HFF-Myc (cell line): ENCODE measurements at regions not wholly inside any gene's neighbourhood (a gene's known extent, or its start where the extent isn't known, plus 50 kb on each side); places are given as distances from the start of the nearest gene placed in this dataset.
"Not testable (repeated sequence)": the region's sequence is repeated elsewhere in the genome, so short reads cannot be mapped to it uniquely, and the experiment has no call there.

ENCODE experiments used
- DNase-seq: peaks from one replicate; pipeline ENCODE4 v3.0.0-alpha.2; 2011; ENCODE audit warnings: low read depth; ENCODE audit errors: extremely low read depth
- H3K4me3 ChIP-seq: replicated peaks from 2 replicates; pipeline ENCODE4 v1.5.1; 2011; ENCODE audit warnings: low read depth, mild to moderate bottlenecking, control low read depth, low read length
- CTCF ChIP-seq: IDR thresholded peaks from 2 replicates; pipeline ENCODE4 v1.5.1; 2012; ENCODE audit warnings: mild to moderate bottlenecking, low read depth, low read length, control low read depth; ENCODE audit errors: missing control alignments

- no peak overlapping the region for H3K4me3 ChIP-seq
- TF ChIP-seq CTCF = no peak
- DNase-seq = no peak
Observed at GRCh38 chr20:41716436-41716835, 98.3 kb upstream of the CHD6 start.

- H3K4me3 ChIP-seq = no peak overlapping the region
- no peak for TF ChIP-seq CTCF
- no peak for DNase-seq
Observed at GRCh38 chr20:41715526-41715925, 97.3 kb upstream of the CHD6 start.

GRCh38 chr20:41714030-41714429 is 95.9 kb upstream of the CHD6 start:
- TF ChIP-seq CTCF = no peak
- H3K4me3 ChIP-seq = no peak overlapping the region
- DNase-seq = no peak

GRCh38 chr20:41704896-41705295 is 86.7 kb upstream of the CHD6 start:
- DNase-seq = no peak
- no peak for TF ChIP-seq CTCF
- no peak overlapping the region for H3K4me3 ChIP-seq

- TF ChIP-seq CTCF = no peak
- DNase-seq = no peak
- H3K4me3 ChIP-seq = no peak overlapping the region
Observed at GRCh38 chr20:41702647-41703046, 84.5 kb upstream of the CHD6 start.

GRCh38 chr20:41701588-41702348 is 83.6 kb upstream of the CHD6 start:
- no peak for DNase-seq
- no peak overlapping the region for H3K4me3 ChIP-seq
- no peak for TF ChIP-seq CTCF

- DNase-seq, H3K4me3 ChIP-seq: not testable (repeated sequence)
Observed at GRCh38 chr20:41699673-41700072, 81.5 kb upstream of the CHD6 start.
